Common myeloid progenitor, CD34-positive (primary cell): ENCODE measurements at regions not wholly inside any gene's neighbourhood (a gene's known extent, or its start where the extent isn't known, plus 50 kb on each side); places are given as distances from the start of the nearest gene placed in this dataset.
"Not testable (repeated sequence)": the region's sequence is repeated elsewhere in the genome, so short reads cannot be mapped to it uniquely, and the experiment has no call there.

Experiments used
- CTCF ChIA-PET: fragments of 350-600 bp; sonication (Branson Sonifier 250); formaldehyde crosslinking; loops from one replicate; lab custom pipeline; 2021; ENCODE audit warnings: antibody characterized with exemption; lab: Charles Lee
- POLR2A ChIA-PET: fragments of 350-600 bp; sonication (Branson Sonifier 250); formaldehyde crosslinking; loops from one replicate; lab custom pipeline; 2021; ENCODE audit warnings: antibody characterized with exemption; lab: Charles Lee
- DNase-seq, 3 donors: peaks; one replicate each; pipeline versions ENCODE4 v3.0.0 to v3.0.0-alpha.2; 2013
- H3K27ac ChIP-seq, 2 experiments: 1 replicate in 1 of 2; 2 replicates in 1 of 2; pipeline ENCODE4 v1.7.0; 2013; ENCODE audit warnings: inconsistent platforms in 2 of 2, low read length in 2 of 2, mild to moderate bottlenecking in 2 of 2, low read depth in 1 of 2, moderate library complexity in 1 of 2; ENCODE audit not compliant: severe bottlenecking in 2 of 2, insufficient read depth in 1 of 2, poor library complexity in 1 of 2
- H3K27me3 ChIP-seq, 5 experiments: replicated peaks in 2 of 5; 1 replicate in 3 of 5; 2 replicates in 2 of 5; pipeline versions ENCODE4 v1.6.1 to v1.7.0; 2013; ENCODE audit warnings: low read length in 4 of 5, mild to moderate bottlenecking in 2 of 5, moderate library complexity in 2 of 5, inconsistent platforms in 1 of 5; ENCODE audit not compliant: insufficient read depth in 5 of 5, control insufficient read depth in 4 of 5
- H3K36me3 ChIP-seq, 4 experiments: 1 replicate in 2 of 4; 2 replicates in 2 of 4; pipeline versions ENCODE4 v1.6.1 to v1.7.0; 2013; ENCODE audit warnings: low read length in 3 of 4, control low read depth in 1 of 4, mild to moderate bottlenecking in 1 of 4; ENCODE audit not compliant: control insufficient read depth in 4 of 4, insufficient read depth in 4 of 4
- H3K4me1 ChIP-seq, 4 experiments: 1 replicate in 3 of 4; 2 replicates in 1 of 4; pipeline versions ENCODE4 v1.6.1 to v1.7.1; 2013; ENCODE audit warnings: low read length in 3 of 4, mild to moderate bottlenecking in 3 of 4, control low read depth in 1 of 4, inconsistent platforms in 1 of 4, moderate library complexity in 1 of 4; ENCODE audit not compliant: control insufficient read depth in 4 of 4, insufficient read depth in 4 of 4; ENCODE audit errors: control extremely low read depth in 1 of 4
- H3K4me3 ChIP-seq, 7 experiments: 1 replicate in 4 of 7; 2 replicates in 3 of 7; pipeline versions ENCODE4 v1.5.1 to v1.7.0; 2013; ENCODE audit warnings: mild to moderate bottlenecking in 7 of 7, low read length in 6 of 7, moderate library complexity in 6 of 7, inconsistent platforms in 2 of 7, low read depth in 2 of 7, control low read depth in 1 of 7; ENCODE audit not compliant: insufficient read depth in 4 of 7, control insufficient read depth in 1 of 7; ENCODE audit errors: extremely low read depth in 1 of 7
- H3K9me3 ChIP-seq, 5 experiments: 1 replicate in 4 of 5; 2 replicates in 1 of 5; pipeline versions ENCODE4 v1.6.1 to v1.7.1; 2013; ENCODE audit warnings: low read length in 4 of 5, mild to moderate bottlenecking in 2 of 5, inconsistent platforms in 1 of 5, low read depth in 1 of 5, moderate library complexity in 1 of 5; ENCODE audit not compliant: control insufficient read depth in 4 of 5, insufficient read depth in 2 of 5; ENCODE audit errors: control extremely low read depth in 1 of 5
- WGBS: methylation state at CpG from one replicate; pipeline ENCODE4 v1.1.5; 2013; ENCODE audit not compliant: insufficient coverage; 5-methylcytosine and 5-hydroxymethylcytosine counted together

- no peak for DNase-seq
- Histone ChIP-seq H3K27me3 (peaks cover 0 to 36% (median 8%) of the 10 kb centered on the region in 5 experiments), H3K9me3 (no peaks in the 10 kb centered on the region), H3K4me3 (no peak overlapping the region), H3K27ac (no peak overlapping the region), H3K36me3 (no peaks in the 10 kb centered on the region), H3K4me1 (peaks cover 0 to 12% (median 8%) of the 10 kb centered on the region in 4 experiments)
- POLR2A ChIA-PET: no interaction called here
- 100% methylated on average over 2 of the region's 4 CpGs for WGBS
- CTCF ChIA-PET: interaction anchor here (1.0 to 1.2 kb wide), 2 partner anchors 214 to 375 kb away, joined by 3 read pairs; no protein-coding TSS in a partner anchor
These were observed 73.8 kb downstream of the C9orf50 start for GRCh38 chr9:129547063-129547462.

- WGBS: 100% methylated on average over 5 of the region's 8 CpGs
- peaks cover 0 to 12% (median 8%) of the 10 kb centered on the region in 4 experiments for H3K4me1 ChIP-seq
- H3K4me3 ChIP-seq, DNase-seq, H3K9me3 ChIP-seq, H3K36me3 ChIP-seq, H3K27ac ChIP-seq, CTCF ChIA-PET: not testable (repeated sequence)
- H3K27me3 ChIP-seq: peaks cover 0 to 26% (median 8%) of the 10 kb centered on the region in 5 experiments
- POLR2A ChIA-PET: interaction anchor here (0.7 kb wide), 1 partner anchor 85 kb away, joined by 3 read pairs; no protein-coding TSS in a partner anchor
These were observed 75.0 kb downstream of the C9orf50 start for GRCh38 chr9:129545876-129546275.

GRCh38 chr9:129544761-129545160 is 76.1 kb downstream of the C9orf50 start:
- Histone ChIP-seq H3K9me3 (no peaks in the 10 kb centered on the region), H3K27me3 (peaks cover 0 to 17% (median 7%) of the 10 kb centered on the region in 5 experiments), H3K4me1 (peaks cover 0 to 4% (median 1%) of the 10 kb centered on the region in 4 experiments), H3K27ac (no peak overlapping the region), H3K4me3 (no peak overlapping the region), H3K36me3 (no peaks in the 10 kb centered on the region)
- 64% methylated on average over 3 of the region's 6 CpGs for WGBS
- DNase-seq: no peak
- ChIA-PET CTCF (interaction anchor here (0.6 kb wide), 1 partner anchor 38 kb away, joined by 3 read pairs; no protein-coding TSS in a partner anchor), POLR2A (no interaction called here)

GRCh38 chr9:129542741-129543140 is 78.2 kb downstream of the C9orf50 start:
- H3K36me3 ChIP-seq: no peaks in the 10 kb centered on the region
- no peak overlapping the region for H3K27ac ChIP-seq
- 67% methylated on average over 3 of the region's 4 CpGs for WGBS
- H3K4me3 ChIP-seq: no peak overlapping the region
- no peaks in the 10 kb centered on the region for H3K27me3 ChIP-seq
- H3K9me3 ChIP-seq: peaks cover 0 to 8% (median 0%) of the 10 kb centered on the region in 5 experiments
- DNase-seq: no peak
- CTCF ChIA-PET: no interaction called here
- no peaks in the 10 kb centered on the region for H3K4me1 ChIP-seq
- POLR2A ChIA-PET: interaction anchor here (0.7 kb wide), 1 partner anchor 84 kb away, joined by 3 read pairs; no protein-coding TSS in a partner anchor

GRCh38 chr9:129541270-129541669 is 79.6 kb downstream of the C9orf50 start:
- Histone ChIP-seq H3K36me3 (no peaks in the 10 kb centered on the region), H3K27me3 (no peaks in the 10 kb centered on the region), H3K9me3 (peaks cover 0 to 8% (median 0%) of the 10 kb centered on the region in 5 experiments), H3K4me3 (no peak overlapping the region), H3K4me1 (no peaks in the 10 kb centered on the region), H3K27ac (no peak overlapping the region)
- POLR2A ChIA-PET: no interaction called here
- CTCF ChIA-PET: interaction anchor here (1.1 kb wide), 1 partner anchor 38 kb away, joined by 3 read pairs; no protein-coding TSS in a partner anchor
- no peak for DNase-seq
- 83% methylated on average over 1 of the region's 2 CpGs for WGBS

GRCh38 chr9:129539446-129539845 is 81.5 kb downstream of the C9orf50 start:
- Histone ChIP-seq H3K4me1 (no peaks in the 10 kb centered on the region), H3K36me3 (no peaks in the 10 kb centered on the region), H3K4me3 (no peak overlapping the region), H3K27me3 (no peaks in the 10 kb centered on the region), H3K27ac (no peak overlapping the region), H3K9me3 (peaks cover 0 to 8% (median 0%) of the 10 kb centered on the region in 5 experiments)
- ChIA-PET POLR2A (interaction anchor here (0.6 kb wide), 2 partner anchors 45 to 51 kb away, joined by 4 read pairs; no protein-coding TSS in a partner anchor), CTCF (no interaction called here)
- WGBS: 100% methylated on average over 2 of the region's 4 CpGs
- no peak for DNase-seq

- H3K27me3 ChIP-seq, DNase-seq, H3K9me3 ChIP-seq, POLR2A ChIA-PET, H3K27ac ChIP-seq, H3K36me3 ChIP-seq, H3K4me3 ChIP-seq, H3K4me1 ChIP-seq: not testable (repeated sequence)
- CTCF ChIA-PET: interaction anchor here (1.5 kb wide), 1 partner anchor 17 kb away, joined by 5 read pairs; no protein-coding TSS in a partner anchor
- 100% methylated on average over 1 of the region's 5 CpGs for WGBS
These were observed 89.0 kb downstream of the C9orf50 start for GRCh38 chr9:129531860-129532402.
